ENCODE measurements at regions not wholly inside any gene's neighbourhood (a gene's known extent, or its start where the extent isn't known, plus 50 kb on each side); places are given as distances from the start of the nearest gene placed in this dataset.

DNA sequence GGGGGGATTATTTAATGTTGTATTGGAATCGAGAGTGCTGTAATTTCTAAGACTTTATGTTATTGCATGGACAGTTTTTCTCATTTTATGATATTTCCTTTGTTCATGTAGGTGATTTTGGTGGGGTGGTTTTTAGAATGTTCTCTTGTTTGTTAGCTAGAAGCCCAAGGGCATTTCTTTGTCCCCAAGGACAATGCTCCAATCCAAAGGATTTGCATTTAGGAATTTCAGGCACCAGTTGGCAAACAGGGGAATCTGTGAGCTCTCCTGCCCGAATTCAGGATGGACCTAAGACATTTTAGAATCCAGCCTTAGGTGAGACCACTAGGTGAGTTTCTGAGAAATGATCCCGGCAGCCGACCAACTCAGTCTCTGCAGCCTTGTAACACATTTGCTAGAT, 324.9 kb downstream of the KCNRG start:
- no peak for ATAC-seq
- peaks cover 0 to under 1% of the 10 kb centered on the region in 2 donors for H3K4me1 ChIP-seq
- intact Hi-C loops (cut with DNase I), result no loop called here

DNA sequence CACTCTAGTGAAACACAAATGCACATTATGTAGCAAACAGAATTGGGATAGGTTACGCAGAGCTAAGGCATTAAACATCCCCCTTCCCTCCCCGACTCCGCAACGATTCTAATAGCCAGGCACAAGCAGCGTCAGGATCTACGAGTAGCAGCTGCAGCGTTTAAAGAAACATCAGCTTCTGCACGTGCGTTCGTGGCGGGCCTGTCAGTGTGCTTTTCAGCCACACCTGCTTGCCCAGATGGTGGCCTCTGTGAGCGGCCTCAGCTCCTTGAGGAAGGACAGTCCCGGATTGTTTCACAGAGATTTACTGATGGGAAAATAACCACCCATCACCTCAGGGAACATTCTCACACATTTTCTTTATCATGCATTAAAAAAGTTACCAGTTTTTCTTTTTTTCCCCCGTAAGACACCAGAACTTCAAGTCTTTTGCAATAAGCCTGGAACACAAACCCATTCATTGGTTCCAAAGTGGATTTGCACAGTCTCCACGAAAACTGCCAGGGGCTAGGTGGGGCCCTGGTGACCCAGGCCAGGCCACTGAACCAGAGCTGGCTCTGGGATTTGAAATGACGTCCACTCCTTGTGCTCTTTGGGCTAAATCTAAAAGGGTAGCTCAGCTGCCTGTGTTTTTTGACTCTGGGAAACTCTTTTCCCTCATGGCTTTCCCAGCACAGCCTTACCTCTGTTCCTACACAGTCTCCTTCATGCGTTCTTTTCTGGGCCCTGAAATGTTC, 325.5 kb downstream of the KCNRG start:
- H3K9me3 ChIP-seq, result no peaks in the 10 kb centered on the region
- intact Hi-C loops (cut with DNase I), result no loop called here

More for the DNA sequence above, 324.9 kb downstream of the KCNRG start:
- TF ChIP-seq, protein P1, sequence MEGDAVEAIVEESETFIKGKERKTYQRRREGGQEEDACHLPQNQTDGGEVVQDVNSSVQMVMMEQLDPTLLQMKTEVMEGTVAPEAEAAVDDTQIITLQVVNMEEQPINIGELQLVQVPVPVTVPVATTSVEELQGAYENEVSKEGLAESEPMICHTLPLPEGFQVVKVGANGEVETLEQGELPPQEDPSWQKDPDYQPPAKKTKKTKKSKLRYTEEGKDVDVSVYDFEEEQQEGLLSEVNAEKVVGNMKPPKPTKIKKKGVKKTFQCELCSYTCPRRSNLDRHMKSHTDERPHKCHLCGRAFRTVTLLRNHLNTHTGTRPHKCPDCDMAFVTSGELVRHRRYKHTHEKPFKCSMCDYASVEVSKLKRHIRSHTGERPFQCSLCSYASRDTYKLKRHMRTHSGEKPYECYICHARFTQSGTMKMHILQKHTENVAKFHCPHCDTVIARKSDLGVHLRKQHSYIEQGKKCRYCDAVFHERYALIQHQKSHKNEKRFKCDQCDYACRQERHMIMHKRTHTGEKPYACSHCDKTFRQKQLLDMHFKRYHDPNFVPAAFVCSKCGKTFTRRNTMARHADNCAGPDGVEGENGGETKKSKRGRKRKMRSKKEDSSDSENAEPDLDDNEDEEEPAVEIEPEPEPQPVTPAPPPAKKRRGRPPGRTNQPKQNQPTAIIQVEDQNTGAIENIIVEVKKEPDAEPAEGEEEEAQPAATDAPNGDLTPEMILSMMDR (IDR thresholded peaks at IDR 0.05), result no peak
- no peak overlapping the region for H3K27ac ChIP-seq
- no peak for DNase-seq
- H3K4me3 ChIP-seq, result no peak overlapping the region
- H3K36me3 ChIP-seq, result no peaks in the 10 kb centered on the region
- H3K9me3 ChIP-seq, result no peaks in the 10 kb centered on the region
- no peaks in the 10 kb centered on the region for H3K27me3 ChIP-seq

DNA sequence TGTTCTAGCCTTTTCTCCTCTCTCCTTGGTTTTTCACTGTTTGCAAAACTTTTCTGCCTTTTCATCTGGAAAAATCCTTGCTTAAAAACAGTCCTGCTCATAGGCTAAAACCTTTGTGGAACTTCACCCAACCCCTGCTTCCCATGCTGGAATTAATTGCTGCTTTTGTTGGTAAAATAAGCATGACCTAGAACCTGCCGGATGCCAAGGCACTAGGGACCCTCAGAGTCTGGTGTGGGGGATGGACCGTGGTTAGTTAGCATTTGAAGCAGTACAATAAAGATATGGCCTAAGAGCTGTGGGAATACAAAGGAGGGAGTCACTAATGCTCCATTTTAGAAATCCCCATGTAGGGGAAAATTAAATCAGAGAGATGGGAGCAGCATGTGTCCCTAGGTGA, 326.3 kb downstream of the KCNRG start:
- Histone ChIP-seq H3K36me3 (no peaks in the 10 kb centered on the region), H3K27ac (no peak overlapping the region), H3K4me1 (no peaks in the 10 kb centered on the region), H3K27me3 (no peaks in the 10 kb centered on the region), H3K9me3 (no peaks in the 10 kb centered on the region), H3K4me3 (no peak overlapping the region)
- ATAC-seq (no peak), DNase-seq (no peak)
- intact Hi-C loops (cut with DNase I), result no loop called here
- TF ChIP-seq, protein P1 (IDR thresholded peaks at IDR 0.05), result no peak

More for the DNA sequence above, 325.5 kb downstream of the KCNRG start:
- H3K27me3 ChIP-seq, result no peaks in the 10 kb centered on the region
- TF ChIP-seq, protein P1 (IDR thresholded peaks at IDR 0.05), result no peak
- DNase-seq (peak in 1 of 4 donors; percentile 32), ATAC-seq (no peak)
- H3K27ac ChIP-seq, result no peak overlapping the region
- H3K4me1 ChIP-seq, result no peaks in the 10 kb centered on the region
- H3K36me3 ChIP-seq, result no peaks in the 10 kb centered on the region
- H3K4me3 ChIP-seq, result no peak overlapping the region

DNA sequence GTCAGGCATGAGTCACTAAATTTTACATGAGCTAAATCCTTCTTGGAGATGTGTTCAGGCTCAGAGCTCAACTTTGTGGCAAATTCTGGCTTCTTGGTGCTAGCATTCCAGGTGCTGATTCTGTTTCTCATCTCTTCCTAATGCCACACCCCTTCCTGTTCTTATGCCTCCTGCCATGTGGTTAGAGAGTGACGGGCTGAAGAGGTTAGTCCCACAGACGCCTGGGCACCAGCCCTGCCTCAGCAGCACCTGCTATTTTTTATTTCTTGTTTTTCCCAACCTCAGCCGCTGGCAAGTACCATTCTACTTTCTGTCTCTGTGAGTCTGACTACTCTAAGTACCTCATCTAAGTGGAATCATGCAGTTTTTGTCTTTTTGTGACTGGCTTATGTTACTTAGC, 329.5 kb downstream of the KCNRG start:
- TF ChIP-seq, protein P1 (IDR thresholded peaks at IDR 0.05), result no peak
- H3K27me3 ChIP-seq, result no peaks in the 10 kb centered on the region
- H3K36me3 ChIP-seq, result no peaks in the 10 kb centered on the region
- H3K4me3 ChIP-seq, result no peak overlapping the region
- H3K9me3 ChIP-seq, result no peaks in the 10 kb centered on the region
- peak; percentile 32 for ATAC-seq
- DNase-seq, result no peak
- H3K27ac ChIP-seq, result no peak overlapping the region
- intact Hi-C loops (cut with DNase I), result no loop called here
- no peaks in the 10 kb centered on the region for H3K4me1 ChIP-seq

DNA sequence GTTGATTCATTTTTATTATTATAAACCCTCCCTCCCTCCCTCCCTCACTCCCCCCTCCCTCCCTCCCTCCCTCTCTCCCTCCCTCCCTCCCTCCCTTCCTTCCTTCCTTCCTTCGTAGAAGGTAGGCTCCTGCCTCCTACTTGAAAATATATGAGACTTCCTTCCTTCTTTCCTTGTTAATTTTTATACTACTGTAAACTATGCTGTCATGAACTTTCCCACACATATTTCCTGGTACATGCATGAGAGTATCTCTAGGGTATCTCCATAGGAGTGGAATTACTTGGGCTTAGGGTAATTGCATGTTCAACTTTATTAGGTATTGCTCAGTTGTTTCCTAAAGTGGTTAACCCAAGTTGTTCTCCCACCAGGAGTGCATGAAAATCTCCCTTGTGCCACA, 330.6 kb downstream of the KCNRG start:
- no peak for ATAC-seq
- Histone ChIP-seq H3K27ac (no peak overlapping the region), H3K4me1 (no peaks in the 10 kb centered on the region), H3K36me3 (no peaks in the 10 kb centered on the region), H3K4me3 (no peak overlapping the region), H3K9me3 (no peaks in the 10 kb centered on the region), H3K27me3 (no peaks in the 10 kb centered on the region)
- DNase-seq, result no peak
- intact Hi-C loops (cut with DNase I), result no loop called here
- TF ChIP-seq, protein P1 (IDR thresholded peaks at IDR 0.05), result no peak

All from left lung (tissue), 4 donors.